ENCODE measurements at regions not wholly inside any gene's neighbourhood (a gene's known extent, or its start where the extent isn't known, plus 50 kb on each side); places are given as distances from the start of the nearest gene placed in this dataset.

- intact Hi-C loops (cut with micrococcal nuclease), result no loop called here
- ChIA-PET CTCF (no interaction called here), POLR2A (no interaction called here)
- Histone ChIP-seq H3K4me1 (ENCODE audit: control insufficient read depth in 2 of 2, insufficient read depth in 2 of 2, low read length in 2 of 2) (no peaks in the 10 kb centered on the region), H3K9me3 (ENCODE audit: control extremely low read depth in 1 of 3, control insufficient read depth in 2 of 3, insufficient read depth in 1 of 3, low read length in 2 of 3) (peaks cover 0 to 4% (median 0%) of the 10 kb centered on the region in 3 donors), H3K4me3 (ENCODE audit: control extremely low read depth in 1 of 5, extremely low read depth in 1 of 5, insufficient read depth in 1 of 5, low read depth in 2 of 5, low read length in 4 of 5) (no peak overlapping the region), H3K27ac (ENCODE audit: low read length in 2 of 2) (no peak overlapping the region), H3K79me2 (ENCODE audit: control insufficient read depth, insufficient read depth, low read length) (no peaks in the 10 kb centered on the region), H3K9ac (ENCODE audit: low read length) (no peak overlapping the region), H2AFZ (ENCODE audit: insufficient read depth, low read depth, low read length, poor library complexity, severe bottlenecking) (no peak overlapping the region), H3K36me3 (replicated peaks in 1 of 2; ENCODE audit: control extremely low read depth in 1 of 2, control insufficient read depth in 1 of 2, extremely low read depth in 1 of 2, insufficient read depth in 2 of 2, low read length in 1 of 2) (no peaks in the 10 kb centered on the region), H3K27me3 (replicated peaks in 1 of 4; ENCODE audit: control extremely low read depth in 1 of 4, control insufficient read depth in 3 of 4, insufficient read depth in 4 of 4, low read length in 3 of 4) (no peaks in the 10 kb centered on the region), H4K20me1 (ENCODE audit: control insufficient read depth, insufficient read depth, low read length, poor library complexity, severe bottlenecking) (no peaks in the 10 kb centered on the region), H3K4me2 (replicated peaks; ENCODE audit: low read depth, low read length, poor library complexity, severe bottlenecking) (no peak overlapping the region)
- DNase-seq, result no peak
- no peak overlapping the region for H3K4me3 Mint-ChIP-seq
- WGBS (ENCODE audit: insufficient coverage), result 96% methylated on average over 3 of the region's 4 CpGs
- H3K9me3 Mint-ChIP-seq (ENCODE audit: insufficient read depth), result no peaks in the 10 kb centered on the region
- no peak for ATAC-seq (ENCODE audit: low read depth)
- H3K27ac Mint-ChIP-seq, result no peak overlapping the region
- H3K4me1 Mint-ChIP-seq, result no peaks in the 10 kb centered on the region
- H3K27me3 Mint-ChIP-seq, result no peaks in the 10 kb centered on the region
- no peak for TF ChIP-seq EZH2 (IDR thresholded peaks at IDR 0.05; ENCODE audit: borderline replicate concordance, insufficient read depth, low read depth, low read length, poor library complexity, severe bottlenecking)
- no peak for TF ChIP-seq CTCF (IDR thresholded peaks at IDR 0.05)
Observed at GRCh38 chr17:13243585-13243984, 225.8 kb upstream of the ELAC2 start.

GRCh38 chr17:13240851-13241250, 223.0 kb upstream of the ELAC2 start:
- Histone ChIP-seq H2AFZ (ENCODE audit: insufficient read depth, low read depth, low read length, poor library complexity, severe bottlenecking) (no peak overlapping the region), H3K36me3 (replicated peaks in 1 of 2; ENCODE audit: control extremely low read depth in 1 of 2, control insufficient read depth in 1 of 2, extremely low read depth in 1 of 2, insufficient read depth in 2 of 2, low read length in 1 of 2) (no peaks in the 10 kb centered on the region), H3K9me3 (ENCODE audit: control extremely low read depth in 1 of 3, control insufficient read depth in 2 of 3, insufficient read depth in 1 of 3, low read length in 2 of 3) (no peaks in the 10 kb centered on the region), H3K4me2 (replicated peaks; ENCODE audit: low read depth, low read length, poor library complexity, severe bottlenecking) (no peak overlapping the region), H3K4me3 (ENCODE audit: control extremely low read depth in 1 of 5, extremely low read depth in 1 of 5, insufficient read depth in 1 of 5, low read depth in 2 of 5, low read length in 4 of 5) (no peak overlapping the region), H3K27ac (ENCODE audit: low read length in 2 of 2) (no peak overlapping the region), H3K9ac (ENCODE audit: low read length) (no peak overlapping the region), H4K20me1 (ENCODE audit: control insufficient read depth, insufficient read depth, low read length, poor library complexity, severe bottlenecking) (no peaks in the 10 kb centered on the region), H3K27me3 (replicated peaks in 1 of 4; ENCODE audit: control extremely low read depth in 1 of 4, control insufficient read depth in 3 of 4, insufficient read depth in 4 of 4, low read length in 3 of 4) (no peaks in the 10 kb centered on the region), H3K4me1 (ENCODE audit: control insufficient read depth in 2 of 2, insufficient read depth in 2 of 2, low read length in 2 of 2) (no peaks in the 10 kb centered on the region), H3K79me2 (ENCODE audit: control insufficient read depth, insufficient read depth, low read length) (no peaks in the 10 kb centered on the region)
- no peak for ATAC-seq (ENCODE audit: low read depth)
- TF ChIP-seq EZH2 (IDR thresholded peaks at IDR 0.05; ENCODE audit: borderline replicate concordance, insufficient read depth, low read depth, low read length, poor library complexity, severe bottlenecking), result no peak
- TF ChIP-seq CTCF (IDR thresholded peaks at IDR 0.05), result no peak
- DNase-seq, result no peak
- intact Hi-C loops (cut with micrococcal nuclease), result no loop called here
- ChIA-PET POLR2A (no interaction called here), CTCF (no interaction called here)
- Mint-ChIP-seq H3K4me1 (no peaks in the 10 kb centered on the region), H3K27ac (no peak overlapping the region), H3K27me3 (no peaks in the 10 kb centered on the region), H3K4me3 (no peak overlapping the region), H3K9me3 (ENCODE audit: insufficient read depth) (no peaks in the 10 kb centered on the region)
- no CpG with 5 or more reads among the region's 1 CpG for WGBS (ENCODE audit: insufficient coverage)
